K562 (cell line): ENCODE measurements at regions not wholly inside any gene's neighbourhood (a gene's known extent, or its start where the extent isn't known, plus 50 kb on each side); places are given as distances from the start of the nearest gene placed in this dataset.

ENCODE experiments used
- ATAC-seq: fragments of 200-7000 bp; cut with Tn5 transposase; 3 replicates; pipeline ENCODE4 v1.9.1; 2020; ENCODE audit warnings: moderate library complexity
- BruUV-seq: library from RNA; stranded (reverse); fragments of 400-500 nt; replicated peaks from 2 replicates; lab custom pipeline; 2021; lab: Mats Ljungman, UMichigan
- CTCF ChIA-PET: fragments of 300-600 bp; formaldehyde crosslinking; extraction: SDS; loops from one replicate; lab custom pipeline; 2021; ENCODE audit warnings: low intra/inter-chr PET ratio; lab: Yijun Ruan, JAX
- POLR2A ChIA-PET: fragments of 300-600, 350-650 bp; sonication (Branson Sonifier 250); formaldehyde crosslinking; extraction: SDS; loops from one replicate; lab custom pipeline; 2021; ENCODE audit warnings: antibody characterized with exemption, inconsistent platforms; lab: Yijun Ruan, JAX
- DNase-seq, 4 experiments: peaks; one replicate each; pipeline versions ENCODE4 v3.0.0 to v3.0.0-alpha.2; 2011 to 2018; ENCODE audit warnings: low spot score in 3 of 4, mixed read lengths in 3 of 4; ENCODE audit errors: extremely low read depth in 1 of 4
- FAIRE-seq: peaks from 2 replicates; lab custom pipeline; 2011; peaks lifted over from hg19 to GRCh38; lab: Jason Lieb, UNC
- H2AFZ ChIP-seq: 2 replicates; pipeline ENCODE4 v1.6.0; 2011; ENCODE audit warnings: low read depth, low read length, control low read depth, inconsistent platforms
- H3K27ac ChIP-seq: fragments of 200-600 bp; 3 replicates; pipeline ENCODE4 v1.8.0; 2011; ENCODE audit warnings: low read depth, mild to moderate bottlenecking, control low read depth, inconsistent platforms, low read length, moderate library complexity, mixed read lengths; ENCODE audit errors: extremely low read depth
- H3K27me3 ChIP-seq, 2 experiments: fragments of 300-600 bp in 1 of 2; 2 replicates in 1 of 2; 3 replicates in 1 of 2; pipeline versions ENCODE4 v1.6.0 to v1.8.0; 2011; ENCODE audit warnings: inconsistent platforms in 2 of 2, low read length in 2 of 2, mild to moderate bottlenecking in 1 of 2, mixed read lengths in 1 of 2, moderate library complexity in 1 of 2; ENCODE audit not compliant: control insufficient read depth in 2 of 2, insufficient read depth in 2 of 2
- H3K36me3 ChIP-seq: fragments of 300-600 bp; 3 replicates; pipeline ENCODE4 v1.8.0; 2011; ENCODE audit warnings: mild to moderate bottlenecking, low read length, inconsistent platforms; ENCODE audit not compliant: control insufficient read depth, insufficient read depth
- H3K4me1 ChIP-seq, 2 experiments: fragments of 200-600 bp in 1 of 2; replicated peaks in 1 of 2; 2 replicates in 1 of 2; 3 replicates in 1 of 2; pipeline versions ENCODE4 v1.5.1 to v1.8.0; 2011; ENCODE audit warnings: inconsistent platforms in 2 of 2, low read length in 2 of 2, mild to moderate bottlenecking in 1 of 2, mixed read lengths in 1 of 2, moderate library complexity in 1 of 2; ENCODE audit not compliant: control insufficient read depth in 2 of 2, insufficient read depth in 2 of 2
- H3K4me2 ChIP-seq: 2 replicates; pipeline ENCODE4 v1.6.1; 2011; ENCODE audit warnings: low read length, control low read depth, inconsistent platforms, mixed read lengths; ENCODE audit not compliant: insufficient read depth
- H3K4me3 ChIP-seq: fragments of 200-600 bp; sonication (generic), shearing (Covaris generic); 2 replicates; pipeline ENCODE4 v1.5.1; 2016; ENCODE audit warnings: control low read depth, inconsistent platforms
- H3K79me2 ChIP-seq: fragments of 200-600 bp; 3 replicates; pipeline ENCODE4 v1.8.0; 2011; ENCODE audit warnings: low read length, inconsistent platforms; ENCODE audit not compliant: control insufficient read depth, insufficient read depth
- H3K9ac ChIP-seq, 2 experiments: 2 replicates each; pipeline versions ENCODE4 v1.6.0 to v1.6.1; 2011; ENCODE audit warnings: low read depth in 2 of 2, low read length in 2 of 2, control low read depth in 1 of 2, inconsistent platforms in 1 of 2, mild to moderate bottlenecking in 1 of 2, mixed read lengths in 1 of 2; ENCODE audit not compliant: insufficient read depth in 1 of 2
- H3K9me1 ChIP-seq: one replicate; pipeline ENCODE4 v1.6.0; 2011; ENCODE audit warnings: inconsistent platforms, mild to moderate bottlenecking, low read length, moderate library complexity; ENCODE audit not compliant: control insufficient read depth, insufficient read depth
- H3K9me3 ChIP-seq: replicated peaks from 2 replicates; pipeline ENCODE4 v1.5.1; 2011; ENCODE audit warnings: low read depth, low read length, inconsistent platforms; ENCODE audit not compliant: control insufficient read depth, insufficient read depth
- H4K20me1 ChIP-seq: replicated peaks from 2 replicates; pipeline ENCODE4 v1.6.1; 2011; ENCODE audit warnings: low read length, inconsistent platforms, mixed read lengths; ENCODE audit not compliant: control insufficient read depth, insufficient read depth
- ARID4B ChIP-seq: sonication (generic); formaldehyde crosslinking; IDR thresholded peaks from 2 replicates; pipeline ENCODE4 v1.8.0; 2022; ENCODE audit warnings: mild to moderate bottlenecking, missing genetic modification reagents
- C11orf30 ChIP-seq: fragments of 450-650 bp; IDR thresholded peaks from 2 replicates; pipeline ENCODE4 v1.6.1; 2016; ENCODE audit warnings: low read depth, mild to moderate bottlenecking
- GTF2F1 ChIP-seq: IDR thresholded peaks from 2 replicates; pipeline ENCODE4 v1.6.1; 2011; ENCODE audit warnings: low read depth, low read length, improper control_type of control experiment
- SMC3 ChIP-seq: conservative IDR thresholded peaks from 2 replicates; pipeline ENCODE4 v1.6.1; 2011; ENCODE audit warnings: low read depth, low read length, improper control_type of control experiment; ENCODE audit not compliant: insufficient read depth
- STAT6 ChIP-seq: sonication (generic); formaldehyde crosslinking; IDR thresholded peaks from 2 replicates; pipeline ENCODE4 v1.8.1; 2023; ENCODE audit warnings: mild to moderate bottlenecking, missing genetic modification reagents
- in situ Hi-C: fragments of 300-500 bp; cut with MboI; formaldehyde crosslinking; loops from 4 replicates; pipeline ENCODE4 v1.15.0; 2018; ENCODE audit warnings: inconsistent platforms, mixed read lengths
- intact Hi-C: fragments of 100-400 bp; cut with micrococcal nuclease; formaldehyde crosslinking; loops from 2 replicates; pipeline ENCODE4 v1.14.2; 2022

DNA sequence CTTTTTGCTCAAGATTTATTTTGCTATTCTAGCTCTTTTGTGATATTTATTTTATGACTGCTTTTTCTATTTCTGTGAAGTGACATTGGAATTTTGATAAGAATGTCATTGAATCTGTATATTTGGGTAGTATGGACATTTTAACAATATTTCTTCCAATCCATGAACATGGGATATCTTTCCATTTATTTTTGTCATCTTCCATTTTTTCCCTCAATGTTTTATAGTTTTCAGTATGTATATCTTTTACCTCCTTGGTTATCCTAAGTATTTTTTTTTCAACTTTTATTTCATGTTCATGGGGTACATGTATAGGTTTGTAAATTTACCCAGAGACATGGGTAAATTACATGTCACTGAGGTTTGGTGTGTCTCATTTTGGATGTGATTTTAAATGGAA, 74.1 kb upstream of the PREP start:
- ChIA-PET CTCF (no interaction called here), POLR2A (interaction anchor here (0.6 to 0.8 kb wide), 3 partner anchors 22 to 325 kb away, joined by 3 read pairs; partner anchors contain the start of gene PREP)

More for the DNA sequence above, 74.1 kb upstream of the PREP start:
- H3K4me3 ChIP-seq = no peak overlapping the region
- H3K36me3 ChIP-seq = no peaks in the 10 kb centered on the region
- no peaks in the 10 kb centered on the region for H4K20me1 ChIP-seq
- no peaks in the 10 kb centered on the region for H3K9me3 ChIP-seq
- TF ChIP-seq SMC3 (no peak), STAT6 (CRISPR knock-in tag) (no peak), C11orf30 (no peak), ARID4B (CRISPR knock-in tag) (no peak), GTF2F1 (no peak)
- intact Hi-C loops (no loop called here), in situ Hi-C loops (no loop called here)
- no peak overlapping the region for H3K9ac ChIP-seq
- H3K27me3 ChIP-seq = no peaks in the 10 kb centered on the region
- no peak overlapping the region for H3K4me2 ChIP-seq
- no TSS peak for BruUV-seq
- DNase-seq = no peak
- H3K79me2 ChIP-seq = no peaks in the 10 kb centered on the region
- H3K27ac ChIP-seq = no peak overlapping the region
- no peak overlapping the region for H2AFZ ChIP-seq
- H3K9me1 ChIP-seq = no peaks in the 10 kb centered on the region
- ATAC-seq = no peak
- no peak for FAIRE-seq
- H3K4me1 ChIP-seq = no peaks in the 10 kb centered on the region
